Trophoblast cell (in vitro differentiated cells and primary cell): ENCODE measurements at regions not wholly inside any gene's neighbourhood (a gene's known extent, or its start where the extent isn't known, plus 50 kb on each side); places are given as distances from the start of the nearest gene placed in this dataset.
"Not testable (repeated sequence)": the region's sequence is repeated elsewhere in the genome, so short reads cannot be mapped to it uniquely, and the experiment has no call there.

ENCODE experiments used
- DNase-seq, 2 donors: peaks; one replicate each; pipeline ENCODE4 v3.0.0-alpha.2; 2016
- H2AFZ ChIP-seq: 2 replicates; pipeline ENCODE4 v1.6.1; 2013; ENCODE audit warnings: low read length, moderate library complexity, mild to moderate bottlenecking; ENCODE audit not compliant: insufficient read depth, poor library complexity
- H2AK5ac ChIP-seq: 2 replicates; pipeline ENCODE4 v1.6.1; 2013; ENCODE audit warnings: mild to moderate bottlenecking, low read length
- H2BK120ac ChIP-seq: 2 replicates; pipeline ENCODE4 v1.6.1; 2013; ENCODE audit warnings: low read length, mild to moderate bottlenecking, moderate library complexity; ENCODE audit not compliant: insufficient read depth, poor library complexity
- H2BK12ac ChIP-seq: 2 replicates; pipeline ENCODE4 v1.6.1; 2013; ENCODE audit warnings: mild to moderate bottlenecking, low read length, moderate library complexity
- H2BK5ac ChIP-seq: 2 replicates; pipeline ENCODE4 v1.6.1; 2013; ENCODE audit warnings: low read length, low read depth, moderate library complexity, mild to moderate bottlenecking; ENCODE audit not compliant: poor library complexity
- H3K14ac ChIP-seq: 2 replicates; pipeline ENCODE4 v1.6.1; 2013; ENCODE audit warnings: mild to moderate bottlenecking, low read length
- H3K18ac ChIP-seq: 2 replicates; pipeline ENCODE4 v1.6.1; 2013; ENCODE audit warnings: mild to moderate bottlenecking, low read length
- H3K23ac ChIP-seq: 2 replicates; pipeline ENCODE4 v1.6.1; 2013; ENCODE audit warnings: low read length
- H3K27ac ChIP-seq: 2 replicates; pipeline ENCODE4 v1.5.1; 2013; ENCODE audit warnings: low read depth, mild to moderate bottlenecking, inconsistent platforms, low read length, moderate library complexity
- H3K27me3 ChIP-seq: 2 replicates; pipeline ENCODE4 v1.6.1; 2013; ENCODE audit warnings: inconsistent platforms, mild to moderate bottlenecking, low read length, moderate library complexity; ENCODE audit not compliant: insufficient read depth
- H3K36me3 ChIP-seq, 2 experiments: 1 replicate in 1 of 2; 2 replicates in 1 of 2; pipeline ENCODE4 v1.6.1; 2013; ENCODE audit warnings: low read length in 2 of 2, mild to moderate bottlenecking in 2 of 2, moderate library complexity in 1 of 2; ENCODE audit not compliant: insufficient read depth in 2 of 2, control insufficient read depth in 1 of 2
- H3K4ac ChIP-seq: 2 replicates; pipeline ENCODE4 v1.6.1; 2013; ENCODE audit warnings: low read depth, mild to moderate bottlenecking, low read length, moderate library complexity
- H3K4me1 ChIP-seq, 2 experiments: 1 replicate in 1 of 2; 2 replicates in 1 of 2; pipeline ENCODE4 v1.6.1; 2013; ENCODE audit warnings: low read length in 2 of 2, mild to moderate bottlenecking in 2 of 2, moderate library complexity in 1 of 2; ENCODE audit not compliant: insufficient read depth in 2 of 2, control insufficient read depth in 1 of 2
- H3K4me2 ChIP-seq: 2 replicates; pipeline ENCODE4 v1.6.1; 2013; ENCODE audit warnings: inconsistent platforms, mild to moderate bottlenecking, low read length, moderate library complexity
- H3K4me3 ChIP-seq: 2 replicates; pipeline ENCODE4 v1.5.1; 2013; ENCODE audit warnings: mild to moderate bottlenecking, low read depth, low read length, inconsistent platforms
- H3K79me1 ChIP-seq: one replicate; pipeline ENCODE4 v1.6.1; 2013; ENCODE audit warnings: low read length
- H3K79me2 ChIP-seq: 2 replicates; pipeline ENCODE4 v1.6.1; 2013; ENCODE audit warnings: low read length, mild to moderate bottlenecking; ENCODE audit not compliant: control insufficient read depth, insufficient read depth, poor library complexity
- H3K9ac ChIP-seq: 2 replicates; pipeline ENCODE4 v1.6.1; 2013; ENCODE audit warnings: mild to moderate bottlenecking, low read length
- H3K9me3 ChIP-seq: 2 replicates; pipeline ENCODE4 v1.6.1; 2013; ENCODE audit warnings: low read depth, mild to moderate bottlenecking, control low read depth, inconsistent platforms, low read length; ENCODE audit not compliant: insufficient read depth
- H4K12ac ChIP-seq: 2 replicates; pipeline ENCODE4 v1.6.1; 2013; ENCODE audit warnings: low read depth, mild to moderate bottlenecking, low read length, moderate library complexity
- H4K8ac ChIP-seq: 2 replicates; pipeline ENCODE4 v1.6.1; 2013; ENCODE audit warnings: low read depth, mild to moderate bottlenecking, low read length, moderate library complexity
- H4K91ac ChIP-seq: one replicate; pipeline ENCODE4 v1.6.1; 2013; ENCODE audit warnings: low read depth, mild to moderate bottlenecking, low read length, moderate library complexity
- WGBS: extraction: QIAGEN DNeasy Blood & Tissue Kit; methylation state at CpG from one replicate; pipeline ENCODE4 v1.1.7; 2013; ENCODE audit warnings: missing lambda C conversion rate; ENCODE audit not compliant: insufficient read length, insufficient coverage; ENCODE audit errors: extremely low coverage; 5-methylcytosine and 5-hydroxymethylcytosine counted together

GRCh38 chr2:3034856-3035255, 342.8 kb downstream of the EIPR1 start:
- Histone ChIP-seq H3K9ac (no peak overlapping the region), H3K9me3 (peaks cover 8% of the 10 kb centered on the region), H2AK5ac (no peak overlapping the region), H3K4me3 (no peak overlapping the region), H3K36me3 (no peaks in the 10 kb centered on the region), H4K91ac (no peak overlapping the region), H3K14ac (no peak overlapping the region), H3K79me2 (no peaks in the 10 kb centered on the region), H3K23ac (no peak overlapping the region), H2AFZ (no peak overlapping the region), H3K4ac (no peak overlapping the region), H2BK12ac (no peak overlapping the region), H2BK5ac (no peak overlapping the region), H4K8ac (no peak overlapping the region), H3K27ac (no peak overlapping the region), H3K79me1 (no peaks in the 10 kb centered on the region), H3K4me2 (no peak overlapping the region), H4K12ac (no peak overlapping the region), H3K18ac (no peak overlapping the region), H3K27me3 (no peaks in the 10 kb centered on the region), H2BK120ac (no peak overlapping the region), H3K4me1 (no peaks in the 10 kb centered on the region)
- DNase-seq, result no peak
- no CpG with 5 or more reads among the region's 13 CpGs for WGBS

DNA sequence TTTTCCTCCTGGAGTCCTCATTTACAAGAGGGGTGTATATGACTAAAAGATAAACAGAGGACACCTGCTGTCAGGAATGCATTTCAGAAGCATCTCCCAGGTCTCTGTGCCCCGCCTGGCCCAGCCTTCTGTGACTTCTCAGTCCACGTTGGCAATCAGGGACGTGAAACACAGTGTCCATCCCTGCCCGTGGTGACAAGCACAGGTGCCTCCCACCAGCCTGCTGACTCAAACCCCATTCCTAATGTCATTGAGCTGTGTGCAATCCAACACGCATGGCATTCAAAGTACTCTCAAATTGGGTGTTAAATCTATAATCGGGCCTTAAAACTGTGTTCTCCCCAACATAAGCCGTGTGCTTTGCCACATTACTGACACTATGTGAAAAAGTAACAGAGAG, 343.2 kb downstream of the EIPR1 start:
- H3K79me2 ChIP-seq, result no peaks in the 10 kb centered on the region
- H2AK5ac ChIP-seq, result no peak overlapping the region
- no peak overlapping the region for H4K91ac ChIP-seq
- H2BK120ac ChIP-seq, result no peak overlapping the region
- H3K9ac ChIP-seq, result no peak overlapping the region
- H3K4me1 ChIP-seq, result no peaks in the 10 kb centered on the region
- no peak for DNase-seq
- H4K8ac ChIP-seq, result no peak overlapping the region
- H2BK12ac ChIP-seq, result no peak overlapping the region
- no peak overlapping the region for H3K23ac ChIP-seq
- no peak overlapping the region for H3K4ac ChIP-seq
- H4K12ac ChIP-seq, result no peak overlapping the region
- H3K27ac ChIP-seq, result no peak overlapping the region
- no peak overlapping the region for H2BK5ac ChIP-seq
- no CpG with 5 or more reads among the region's 7 CpGs for WGBS
- no peak overlapping the region for H3K4me3 ChIP-seq
- H3K27me3 ChIP-seq, result no peaks in the 10 kb centered on the region
- H2AFZ ChIP-seq, result no peak overlapping the region
- no peak overlapping the region for H3K14ac ChIP-seq
- H3K9me3 ChIP-seq, result peaks cover 8% of the 10 kb centered on the region
- no peaks in the 10 kb centered on the region for H3K79me1 ChIP-seq
- H3K18ac ChIP-seq, result no peak overlapping the region
- H3K4me2 ChIP-seq, result no peak overlapping the region
- no peaks in the 10 kb centered on the region for H3K36me3 ChIP-seq

DNA sequence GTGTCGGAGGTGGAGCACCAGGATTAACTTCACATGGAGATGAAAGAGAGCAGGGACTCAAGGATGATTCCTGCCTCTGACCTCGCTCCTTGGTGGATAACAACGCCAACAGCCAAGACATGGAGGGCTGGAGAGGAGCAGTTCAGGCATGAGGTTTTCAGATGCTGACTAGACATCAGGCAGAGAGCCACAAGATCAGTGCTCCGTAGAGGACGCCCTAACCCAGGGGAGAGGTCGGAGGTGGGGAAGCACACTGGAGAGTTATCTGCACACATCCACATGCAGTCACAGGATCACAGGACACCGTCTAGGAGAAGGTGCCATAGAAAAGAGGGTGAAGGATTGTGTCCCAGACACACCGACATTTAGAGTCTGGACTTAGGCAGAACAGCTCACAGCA, 344.3 kb downstream of the EIPR1 start:
- Histone ChIP-seq H4K8ac (no peak overlapping the region), H2BK12ac (no peak overlapping the region), H3K23ac (no peak overlapping the region), H3K79me1 (no peaks in the 10 kb centered on the region), H2BK120ac (no peak overlapping the region), H2AK5ac (no peak overlapping the region), H3K9me3 (peaks cover 8% of the 10 kb centered on the region), H4K91ac (no peak overlapping the region), H3K9ac (no peak overlapping the region), H3K36me3 (no peaks in the 10 kb centered on the region), H3K27me3 (no peaks in the 10 kb centered on the region), H3K4ac (no peak overlapping the region), H3K27ac (no peak overlapping the region), H3K4me3 (no peak overlapping the region), H3K18ac (no peak overlapping the region), H2BK5ac (no peak overlapping the region), H3K79me2 (no peaks in the 10 kb centered on the region), H3K14ac (no peak overlapping the region), H3K4me2 (no peak overlapping the region), H2AFZ (no peak overlapping the region), H4K12ac (no peak overlapping the region), H3K4me1 (no peaks in the 10 kb centered on the region)
- DNase-seq, result no peak
- WGBS, result no CpG with 5 or more reads among the region's 8 CpGs

DNA sequence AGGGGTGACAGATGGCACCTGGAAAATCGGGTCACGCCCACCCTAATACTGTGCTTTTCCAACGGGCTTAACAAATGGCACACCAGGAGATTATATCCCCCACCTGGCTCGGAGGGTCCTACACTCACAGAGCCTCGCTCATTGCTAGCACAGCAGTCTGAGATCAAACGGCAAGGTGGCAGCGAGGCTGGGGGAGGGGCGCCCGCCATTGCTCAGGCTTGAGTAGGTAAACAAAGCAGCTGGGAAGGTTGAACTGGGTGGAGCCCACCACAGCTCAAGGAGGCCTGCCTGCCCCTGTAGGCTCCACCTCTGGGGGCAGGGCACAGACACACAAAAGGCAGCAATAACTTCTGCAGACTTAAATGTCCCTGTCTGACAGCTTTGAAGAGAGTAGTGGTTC, 346.8 kb downstream of the EIPR1 start:
- H3K79me2 ChIP-seq, H4K91ac ChIP-seq, H4K12ac ChIP-seq, H2BK5ac ChIP-seq, H2BK120ac ChIP-seq, H3K14ac ChIP-seq, H3K27ac ChIP-seq, H3K4me2 ChIP-seq, H3K4me1 ChIP-seq, DNase-seq, H3K23ac ChIP-seq, H3K4ac ChIP-seq, H3K18ac ChIP-seq, H4K8ac ChIP-seq, H3K9ac ChIP-seq, H3K4me3 ChIP-seq, H2AK5ac ChIP-seq, H2AFZ ChIP-seq, H3K9me3 ChIP-seq, H3K27me3 ChIP-seq, H3K36me3 ChIP-seq, H3K79me1 ChIP-seq, H2BK12ac ChIP-seq: not testable (repeated sequence)
- WGBS, result no CpG with 5 or more reads among the region's 9 CpGs
